H1 (cell line): ENCODE measurements at regions not wholly inside any gene's neighbourhood (a gene's known extent, or its start where the extent isn't known, plus 50 kb on each side); places are given as distances from the start of the nearest gene placed in this dataset.

Experiments
- CTCF ChIA-PET: fragments of 300-600 bp; sonication (Branson Sonifier 250); formaldehyde crosslinking; loops from one replicate; lab custom pipeline; 2021; ENCODE audit not compliant: partially characterized antibody; lab: Charles Lee
- POLR2A ChIA-PET: fragments of 300-600 bp; sonication (Branson Sonifier 250); formaldehyde crosslinking; loops from one replicate; lab custom pipeline; 2021; ENCODE audit warnings: inconsistent platforms; ENCODE audit not compliant: partially characterized antibody; lab: Charles Lee
- DNase-seq, 2 experiments: peaks; one replicate each; pipeline versions ENCODE4 v3.0.0 to v3.0.0-alpha.2; 2010 to 2022; ENCODE audit warnings: low spot score in 2 of 2, low read depth in 1 of 2, mixed read lengths in 1 of 2
- FAIRE-seq: peaks from 2 replicates; lab custom pipeline; 2011; peaks lifted over from hg19 to GRCh38; lab: Jason Lieb, UNC
- H2AFZ ChIP-seq: 2 replicates; pipeline ENCODE4 v1.8.1; 2012; ENCODE audit warnings: low read length, inconsistent platforms
- H2AK5ac ChIP-seq: 2 replicates; pipeline ENCODE4 v1.6.1; 2013; ENCODE audit warnings: low read depth, low read length
- H2BK120ac ChIP-seq: replicated peaks from 2 replicates; pipeline ENCODE3; 2013; ENCODE audit warnings: low read depth, low read length, inconsistent platforms
- H2BK12ac ChIP-seq: 2 replicates; pipeline ENCODE4 v1.6.1; 2013; ENCODE audit warnings: low read depth, low read length
- H2BK15ac ChIP-seq: 2 replicates; pipeline ENCODE4 v1.6.1; 2013; ENCODE audit warnings: low read length
- H2BK20ac ChIP-seq: 2 replicates; pipeline ENCODE4 v1.6.1; 2013; ENCODE audit warnings: low read length
- H2BK5ac ChIP-seq: 2 replicates; pipeline ENCODE4 v1.6.1; 2013; ENCODE audit warnings: low read depth, low read length
- H3K14ac ChIP-seq: 2 replicates; pipeline ENCODE4 v1.6.1; 2013; ENCODE audit warnings: inconsistent platforms; ENCODE audit not compliant: insufficient read length
- H3K18ac ChIP-seq: 2 replicates; pipeline ENCODE4 v1.6.1; 2013; ENCODE audit warnings: low read length; ENCODE audit errors: extremely low read depth
- H3K23ac ChIP-seq: 2 replicates; pipeline ENCODE4 v1.6.1; 2013; ENCODE audit warnings: inconsistent platforms; ENCODE audit not compliant: insufficient read length
- H3K23me2 ChIP-seq: 2 replicates; pipeline ENCODE4 v1.6.1; 2013; ENCODE audit warnings: low read depth, low read length
- H3K27ac ChIP-seq: 2 replicates; pipeline ENCODE4 v1.6.1; 2011; ENCODE audit warnings: low read depth, low read length, inconsistent platforms
- H3K27me3 ChIP-seq, 4 experiments: replicated peaks in 1 of 4; 1 replicate in 1 of 4; 2 replicates in 3 of 4; pipeline versions ENCODE4 v1.6.1 to v1.8.1; 2011 to 2013; ENCODE audit warnings: low read length in 3 of 4, mild to moderate bottlenecking in 3 of 4, inconsistent platforms in 2 of 4, mixed read lengths in 2 of 4, moderate library complexity in 1 of 4; ENCODE audit not compliant: control insufficient read depth in 3 of 4, insufficient read depth in 3 of 4; ENCODE audit errors: extremely low read depth in 1 of 4
- H3K36me3 ChIP-seq, 4 experiments: 2 replicates each; pipeline versions ENCODE4 v1.6.1 to v1.8.1; 2011 to 2013; ENCODE audit warnings: mild to moderate bottlenecking in 4 of 4, low read length in 3 of 4, moderate library complexity in 2 of 4, control low read depth in 1 of 4, inconsistent platforms in 1 of 4; ENCODE audit not compliant: insufficient read depth in 4 of 4, control insufficient read depth in 2 of 4
- H3K4ac ChIP-seq: replicated peaks from 2 replicates; pipeline ENCODE3; 2013; ENCODE audit warnings: low read length, low read depth, mixed read lengths, inconsistent platforms; ENCODE audit not compliant: insufficient read length
- H3K4me1 ChIP-seq, 4 experiments: replicated peaks in 1 of 4; 1 replicate in 1 of 4; 2 replicates in 3 of 4; pipeline versions ENCODE4 v1.6.1 to v1.8.1; 2011 to 2013; ENCODE audit warnings: low read length in 3 of 4, inconsistent platforms in 2 of 4, mixed read lengths in 1 of 4; ENCODE audit not compliant: insufficient read depth in 4 of 4, control insufficient read depth in 3 of 4
- H3K4me2 ChIP-seq, 2 experiments: 2 replicates each; pipeline versions ENCODE4 v1.6.1 to v1.8.1; 2011 to 2013; ENCODE audit warnings: low read depth in 2 of 2, low read length in 2 of 2, control low read depth in 1 of 2, inconsistent platforms in 1 of 2, mild to moderate bottlenecking in 1 of 2; ENCODE audit not compliant: insufficient read depth in 1 of 2
- H3K4me3 ChIP-seq, 4 experiments: fragments of 200-600, 300-600 bp in 1 of 4; sonication (generic), shearing (Covaris generic), sonication (Bioruptor Twin) in 1 of 4; 2 replicates each; pipeline versions ENCODE4 v1.5.1 to v1.8.1; 2011 to 2016; ENCODE audit warnings: low read length in 4 of 4, low read depth in 3 of 4, control low read depth in 2 of 4, inconsistent platforms in 2 of 4, mild to moderate bottlenecking in 2 of 4, mixed read lengths in 1 of 4, moderate library complexity in 1 of 4; ENCODE audit not compliant: insufficient read depth in 2 of 4; ENCODE audit errors: extremely low read depth in 1 of 4
- H3K56ac ChIP-seq: replicated peaks from 2 replicates; pipeline ENCODE3; 2013; ENCODE audit warnings: low read depth, mild to moderate bottlenecking, mixed read lengths, low read length, inconsistent platforms; ENCODE audit not compliant: insufficient read length
- H3K79me1 ChIP-seq: 2 replicates; pipeline ENCODE4 v1.6.1; 2013; ENCODE audit warnings: low read depth, low read length, control low read depth
- H3K79me2 ChIP-seq, 2 experiments: 2 replicates each; pipeline versions ENCODE4 v1.6.1 to v1.8.1; 2012 to 2013; ENCODE audit warnings: low read length in 2 of 2, mild to moderate bottlenecking in 2 of 2, inconsistent platforms in 1 of 2; ENCODE audit not compliant: insufficient read depth in 2 of 2, control insufficient read depth in 1 of 2
- H3K9ac ChIP-seq, 4 experiments: replicated peaks in 1 of 4; 1 replicate in 1 of 4; 2 replicates in 3 of 4; pipeline versions ENCODE4 v1.6.1 to v1.8.1; 2011 to 2013; ENCODE audit warnings: low read depth in 3 of 4, low read length in 3 of 4, control low read depth in 2 of 4, mild to moderate bottlenecking in 2 of 4, moderate library complexity in 2 of 4, inconsistent platforms in 1 of 4; ENCODE audit errors: extremely low read depth in 1 of 4
- H3K9me3 ChIP-seq, 2 experiments: 2 replicates each; pipeline versions ENCODE4 v1.6.1 to v1.8.1; 2012 to 2013; ENCODE audit warnings: mild to moderate bottlenecking in 2 of 2, moderate library complexity in 2 of 2, control low read depth in 1 of 2, inconsistent platforms in 1 of 2, low read depth in 1 of 2, low read length in 1 of 2, mixed read lengths in 1 of 2; ENCODE audit not compliant: insufficient read depth in 2 of 2
- H4K20me1 ChIP-seq, 2 experiments: replicated peaks in 1 of 2; 2 replicates each; pipeline versions ENCODE3 to v1.8.1; 2011 to 2013; ENCODE audit warnings: inconsistent platforms in 2 of 2, low read length in 2 of 2, mild to moderate bottlenecking in 1 of 2; ENCODE audit not compliant: insufficient read depth in 2 of 2, control insufficient read depth in 1 of 2
- H4K5ac ChIP-seq: 2 replicates; pipeline ENCODE4 v1.6.1; 2013; ENCODE audit warnings: low read length, low read depth, mixed read lengths, inconsistent platforms; ENCODE audit not compliant: insufficient read length
- H4K8ac ChIP-seq: 2 replicates; pipeline ENCODE4 v1.8.0; 2013; ENCODE audit warnings: mild to moderate bottlenecking, moderate library complexity, low read length, inconsistent platforms; ENCODE audit not compliant: insufficient read depth; ENCODE audit errors: extremely low read depth
- H4K91ac ChIP-seq: replicated peaks from 2 replicates; pipeline ENCODE3; 2013; ENCODE audit warnings: low read length, mixed read lengths, inconsistent platforms; ENCODE audit not compliant: insufficient read length
- ATF2 ChIP-seq: IDR thresholded peaks from 2 replicates; pipeline ENCODE4 v1.6.1; 2012; ENCODE audit warnings: low read length, inconsistent platforms
- ATF3 ChIP-seq: IDR thresholded peaks from 2 replicates; pipeline ENCODE4 v1.6.1; 2011; ENCODE audit warnings: low read depth, mild to moderate bottlenecking, low read length; ENCODE audit not compliant: insufficient read depth
- CBX5 ChIP-seq: fragments of 300-800, 300-1000 bp; sonication (generic); IDR thresholded peaks from 2 replicates; pipeline ENCODE4 v1.7.1; 2016; ENCODE audit warnings: antibody characterized with exemption, low read length, low read depth
- CTCF ChIP-seq, 3 experiments: IDR thresholded peaks; 1 replicate in 2 of 3; 2 replicates in 1 of 3; pipeline versions ENCODE4 v1.5.1 to v1.6.1; 2011; ENCODE audit warnings: low read length in 3 of 3, mild to moderate bottlenecking in 3 of 3, inconsistent platforms in 2 of 3, low read depth in 1 of 3, moderate library complexity in 1 of 3; ENCODE audit not compliant: insufficient read depth in 1 of 3; ENCODE audit errors: control extremely low read depth in 1 of 3
- RFX5 ChIP-seq: IDR thresholded peaks from 2 replicates; pipeline ENCODE4 v1.6.1; 2011; ENCODE audit warnings: low read depth, low read length, improper control_type of control experiment, borderline replicate concordance
- RXRA ChIP-seq: IDR thresholded peaks from 2 replicates; pipeline ENCODE4 v1.6.1; 2011; ENCODE audit warnings: low read depth, mild to moderate bottlenecking, low read length, moderate library complexity; ENCODE audit not compliant: insufficient read depth
- SIX5 ChIP-seq: IDR thresholded peaks from 2 replicates; pipeline ENCODE4 v1.6.1; 2011; ENCODE audit warnings: mild to moderate bottlenecking, low read depth, low read length
- SP4 ChIP-seq: IDR thresholded peaks from 2 replicates; pipeline ENCODE4 v1.6.1; 2012; ENCODE audit warnings: low read length, inconsistent platforms
- whole genome bisulfite sequencing, 2 experiments: shearing (Covaris generic) in 1 of 2; methylation state at CpG; one replicate each; pipeline versions ENCODE4 v1.1.6 to v1.1.7; 2013 to 2015; ENCODE audit warnings: low lambda C conversion rate in 2 of 2, mixed read lengths in 2 of 2, inconsistent platforms in 1 of 2, low coverage in 1 of 2, missing lambda C conversion rate in 1 of 2; ENCODE audit not compliant: insufficient replicate concordance in 2 of 2, insufficient coverage in 1 of 2, insufficient read length in 1 of 2; ENCODE audit errors: extremely low coverage in 1 of 2, missing lambda C conversion rate in 1 of 2; 5-methylcytosine and 5-hydroxymethylcytosine counted together

GRCh38 chr9:32698706-32699277, 63.3 kb upstream of the TAF1L start:
- no peaks in the 10 kb centered on the region for H3K36me3 ChIP-seq
- WGBS, 2 experiments = 90% methylated on average over 9 of the region's 9 CpGs; no CpG with 5 or more reads in 1 of the 2 experiments
- H3K4me1 ChIP-seq = no peaks in the 10 kb centered on the region
- H3K4me3 ChIP-seq = no peak overlapping the region
- no peak overlapping the region for H2BK120ac ChIP-seq
- no peak overlapping the region for H4K91ac ChIP-seq
- peaks cover 0 to 7% of the 10 kb centered on the region in 2 experiments; a peak in 2 of 4 replicates for H3K9me3 ChIP-seq
- no peaks in the 10 kb centered on the region for H4K20me1 ChIP-seq
- DNase-seq (no peak), FAIRE-seq (no peak)
- H3K79me1 ChIP-seq = no peaks in the 10 kb centered on the region
- no peak overlapping the region for H3K27ac ChIP-seq
- no peak overlapping the region for H4K5ac ChIP-seq
- no peak overlapping the region for H2BK12ac ChIP-seq
- no peaks in the 10 kb centered on the region for H3K23me2 ChIP-seq
- H2AK5ac ChIP-seq = no peak overlapping the region
- no peak overlapping the region for H2BK15ac ChIP-seq
- H3K27me3 ChIP-seq = no peaks in the 10 kb centered on the region
- H3K9ac ChIP-seq = no peak overlapping the region
- H4K8ac ChIP-seq = no peak overlapping the region
- no peak overlapping the region for H3K18ac ChIP-seq
- H2BK20ac ChIP-seq = no peak overlapping the region
- ChIA-PET POLR2A (interaction anchor here (1.0 to 1.3 kb wide), 2 partner anchors 10 to 268 kb away, joined by 3 to 4 read pairs; no protein-coding TSS in a partner anchor), CTCF (interaction anchor here (0.9 to 1.7 kb wide), 3 partner anchors 10 to 227 kb away, joined by 3 to 5 read pairs (median 3); no protein-coding TSS in a partner anchor)
- no peak overlapping the region for H3K14ac ChIP-seq
- no peak overlapping the region for H2BK5ac ChIP-seq
- no peak overlapping the region; the same call in 1 of the 2 replicates for H2AFZ ChIP-seq
- H3K23ac ChIP-seq = no peak overlapping the region
- no peaks in the 10 kb centered on the region for H3K79me2 ChIP-seq
- no peak overlapping the region for H3K4me2 ChIP-seq
- H3K4ac ChIP-seq = no peak overlapping the region
- no peak overlapping the region for H3K56ac ChIP-seq
- TF ChIP-seq SIX5 = no peak
- TF ChIP-seq RXRA = no peak
- no peak for TF ChIP-seq CTCF (IDR thresholded peaks at IDR 0.05; ENCODE audit: control extremely low read depth in 1 of 3, insufficient read depth in 1 of 3, low read depth in 1 of 3, low read length in 3 of 3)
- no peak for TF ChIP-seq RFX5
- no peak for TF ChIP-seq ATF2
- no peak for TF ChIP-seq ATF3
- no peak for TF ChIP-seq CBX5
- no peak for TF ChIP-seq SP4
